Activated T-cell treated with anti-CD3 and anti-CD28 coated beads, Interleukin-2, amount 50 U/mL, for 24 hours (primary cell): ENCODE measurements at regions not wholly inside any gene's neighbourhood (a gene's known extent, or its start where the extent isn't known, plus 50 kb on each side); places are given as distances from the start of the nearest gene placed in this dataset.
"Not testable (repeated sequence)": the region's sequence is repeated elsewhere in the genome, so short reads cannot be mapped to it uniquely, and the experiment has no call there.

Source experiments
- DNase-seq: peaks from one replicate; pipeline ENCODE4 v3.0.0-alpha.2; 2020
- H3K27ac Mint-ChIP-seq: 2 replicates; pipeline ENCODE4 v1.8.0; 2020; ENCODE audit warnings: mild to moderate bottlenecking, mixed read lengths
- H3K27me3 Mint-ChIP-seq: 2 replicates; pipeline ENCODE4 v1.8.0; 2020; ENCODE audit warnings: mixed read lengths
- H3K36me3 Mint-ChIP-seq: 2 replicates; pipeline ENCODE4 v1.8.0; 2020; ENCODE audit warnings: low read depth, mixed read lengths
- H3K4me1 Mint-ChIP-seq: 2 replicates; pipeline ENCODE4 v1.8.0; 2020; ENCODE audit warnings: low read depth, mixed read lengths
- H3K4me3 Mint-ChIP-seq: 2 replicates; pipeline ENCODE4 v1.8.0; 2020; ENCODE audit warnings: mild to moderate bottlenecking, moderate library complexity, mixed read lengths
- H3K9me3 Mint-ChIP-seq: 2 replicates; pipeline ENCODE4 v1.8.0; 2020; ENCODE audit warnings: mixed read lengths

DNA sequence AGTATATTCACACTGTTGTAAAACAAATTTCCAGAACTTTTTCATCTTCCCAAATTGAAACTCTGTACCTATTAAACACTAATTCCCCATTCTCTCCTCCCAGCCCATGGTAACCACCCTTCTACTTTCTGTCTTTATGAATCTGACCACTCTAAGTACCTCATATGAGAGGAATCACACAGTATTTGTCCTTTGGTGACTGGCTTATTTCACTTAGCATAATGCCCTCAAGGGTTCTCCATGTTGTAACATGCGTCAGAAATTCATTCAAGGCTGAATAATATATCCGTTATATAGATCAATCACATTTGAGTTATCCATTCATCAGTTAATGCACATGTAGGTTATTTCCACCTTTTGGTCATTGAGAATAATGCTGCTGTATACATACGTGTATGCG is 162.2 kb downstream of the GOSR1 start:
- DNase-seq, H3K4me3 Mint-ChIP-seq, H3K4me1 Mint-ChIP-seq, H3K9me3 Mint-ChIP-seq, H3K36me3 Mint-ChIP-seq, H3K27me3 Mint-ChIP-seq, H3K27ac Mint-ChIP-seq: not testable (repeated sequence)

DNA sequence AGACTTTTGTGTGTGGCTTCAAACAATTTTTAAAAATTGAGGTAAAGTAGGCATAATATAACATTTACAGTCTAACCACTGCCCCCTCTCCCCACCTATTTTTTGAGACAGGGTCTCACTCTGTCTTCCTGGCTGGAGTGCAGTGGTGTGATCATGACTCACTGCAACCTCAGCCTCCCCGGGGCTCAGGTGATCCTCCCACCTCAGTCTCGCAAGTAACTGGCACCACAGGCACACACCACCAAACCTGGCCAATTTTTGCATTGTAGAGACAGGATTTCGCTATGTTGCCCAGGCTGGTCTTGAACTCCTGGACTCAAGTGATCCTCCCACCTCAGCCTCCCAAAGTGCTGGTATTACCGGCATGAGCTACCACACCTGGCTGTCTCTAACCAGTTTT is 161.8 kb downstream of the GOSR1 start:
- not testable (repeated sequence) for H3K4me3 Mint-ChIP-seq, H3K4me1 Mint-ChIP-seq, H3K36me3 Mint-ChIP-seq, H3K27me3 Mint-ChIP-seq, H3K27ac Mint-ChIP-seq, DNase-seq, H3K9me3 Mint-ChIP-seq

- DNase-seq, H3K36me3 Mint-ChIP-seq, H3K27ac Mint-ChIP-seq, H3K4me3 Mint-ChIP-seq, H3K4me1 Mint-ChIP-seq, H3K9me3 Mint-ChIP-seq, H3K27me3 Mint-ChIP-seq: not testable (repeated sequence)
Observed at GRCh38 chr17:30631651-30632050, 154.4 kb downstream of the GOSR1 start.

DNA sequence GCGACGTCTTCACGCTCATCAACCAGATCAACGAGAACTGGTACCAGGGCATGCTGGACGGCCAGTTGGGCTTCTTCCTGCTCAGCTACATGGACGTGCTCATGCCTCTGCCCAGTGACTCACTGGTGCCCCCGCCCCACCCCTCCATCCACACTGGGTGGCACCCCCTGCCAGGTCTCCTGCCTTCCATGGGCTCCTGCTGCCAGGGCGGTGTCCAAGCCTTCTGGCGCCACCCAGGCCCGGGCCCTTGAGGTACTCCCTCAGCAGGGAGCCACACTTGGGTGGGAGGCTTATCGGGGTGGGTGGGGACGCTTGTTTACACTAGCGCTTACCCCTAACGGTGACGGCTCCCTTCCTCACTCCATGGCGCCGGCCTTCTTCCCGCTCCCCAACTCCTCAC is 148.2 kb downstream of the GOSR1 start:
- not testable (repeated sequence) for H3K9me3 Mint-ChIP-seq, H3K36me3 Mint-ChIP-seq, H3K4me3 Mint-ChIP-seq, H3K27ac Mint-ChIP-seq, DNase-seq, H3K27me3 Mint-ChIP-seq, H3K4me1 Mint-ChIP-seq

DNA sequence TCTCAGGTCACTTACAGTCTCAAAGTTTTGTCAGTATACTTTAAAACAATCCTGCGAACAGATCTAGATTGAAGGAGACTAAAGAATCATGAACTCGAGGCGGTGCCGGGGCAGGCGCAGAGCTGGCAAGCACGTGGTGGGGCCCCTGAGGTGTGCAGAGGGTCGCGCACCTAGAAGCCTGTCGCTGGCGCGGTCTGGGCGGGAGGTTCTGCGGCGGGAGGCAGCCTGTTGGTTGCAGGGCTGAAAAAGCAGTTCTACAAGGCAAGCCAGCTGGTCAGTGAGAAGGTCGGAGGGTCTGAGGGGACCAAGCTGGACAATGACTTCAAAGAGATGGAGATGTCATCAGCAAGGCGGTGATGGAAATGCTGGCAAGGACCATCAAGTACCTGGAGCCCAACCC is 147.0 kb downstream of the GOSR1 start:
- H3K4me1 Mint-ChIP-seq, DNase-seq, H3K4me3 Mint-ChIP-seq, H3K27ac Mint-ChIP-seq, H3K9me3 Mint-ChIP-seq, H3K27me3 Mint-ChIP-seq, H3K36me3 Mint-ChIP-seq: not testable (repeated sequence)

- not testable (repeated sequence) for H3K27me3 Mint-ChIP-seq, H3K27ac Mint-ChIP-seq, DNase-seq, H3K9me3 Mint-ChIP-seq, H3K4me3 Mint-ChIP-seq, H3K36me3 Mint-ChIP-seq, H3K4me1 Mint-ChIP-seq
Observed at GRCh38 chr17:30609682-30610081, 132.5 kb downstream of the GOSR1 start.

DNA sequence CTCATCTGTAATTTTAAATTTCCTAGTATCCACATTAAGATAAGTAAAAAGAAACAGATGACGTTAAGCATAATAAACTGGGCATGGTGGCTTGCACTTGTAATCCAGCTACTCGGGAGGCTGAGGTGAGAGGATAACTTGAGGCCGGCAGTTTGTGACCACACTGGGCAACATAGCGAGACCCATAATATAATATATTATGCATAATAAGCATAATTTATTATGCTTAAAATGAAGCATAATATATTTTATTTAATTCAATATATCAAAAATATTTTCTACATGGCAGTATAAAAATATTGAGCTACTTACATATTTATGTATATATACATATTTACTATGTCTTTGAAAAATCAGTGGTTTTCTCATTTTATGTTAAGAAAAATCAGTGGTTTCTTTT is 128.3 kb downstream of the GOSR1 start:
- H3K4me3 Mint-ChIP-seq: no peak overlapping the region
- DNase-seq: no peak
- no peak overlapping the region for H3K27ac Mint-ChIP-seq
- peaks cover 6% of the 10 kb centered on the region for H3K36me3 Mint-ChIP-seq
- H3K4me1 Mint-ChIP-seq: peaks cover 20% of the 10 kb centered on the region
- H3K27me3 Mint-ChIP-seq: peaks cover 2% of the 10 kb centered on the region
- no peaks in the 10 kb centered on the region for H3K9me3 Mint-ChIP-seq

- H3K4me3 Mint-ChIP-seq: no peak overlapping the region
- H3K36me3 Mint-ChIP-seq: peaks cover 6% of the 10 kb centered on the region
- peaks cover 2% of the 10 kb centered on the region for H3K27me3 Mint-ChIP-seq
- H3K27ac Mint-ChIP-seq: no peak overlapping the region
- H3K4me1 Mint-ChIP-seq: peaks cover 20% of the 10 kb centered on the region
- no peaks in the 10 kb centered on the region for H3K9me3 Mint-ChIP-seq
- no peak for DNase-seq
Observed at GRCh38 chr17:30605027-30605426, 127.8 kb downstream of the GOSR1 start.

DNA sequence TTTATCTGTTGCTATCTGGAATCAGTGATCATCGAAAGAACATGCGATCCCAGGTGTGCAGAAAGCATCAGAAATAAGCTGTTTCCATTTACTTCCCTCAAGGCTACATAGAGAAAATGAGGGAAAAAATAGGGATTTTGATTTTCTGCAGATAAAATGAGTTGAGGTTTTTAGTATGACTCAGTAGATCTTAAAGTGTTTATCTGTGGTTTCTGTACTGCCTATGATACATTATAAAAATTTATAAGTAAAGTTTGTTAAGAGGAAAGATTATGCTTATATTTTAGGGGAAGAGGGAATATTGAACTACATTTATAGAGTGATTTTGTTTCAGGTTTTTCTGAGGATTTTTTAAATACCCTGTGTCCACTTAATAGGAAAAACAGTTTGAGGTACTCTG is 125.2 kb downstream of the GOSR1 start:
- H3K4me1 Mint-ChIP-seq: peaks cover 23% of the 10 kb centered on the region
- H3K36me3 Mint-ChIP-seq, DNase-seq, H3K4me3 Mint-ChIP-seq, H3K27me3 Mint-ChIP-seq, H3K9me3 Mint-ChIP-seq, H3K27ac Mint-ChIP-seq: not testable (repeated sequence)

- DNase-seq, H3K27ac Mint-ChIP-seq, H3K36me3 Mint-ChIP-seq, H3K9me3 Mint-ChIP-seq, H3K27me3 Mint-ChIP-seq: not testable (repeated sequence)
- Mint-ChIP-seq H3K4me1 (peaks cover 23% of the 10 kb centered on the region), H3K4me3 (peak overlapping the region; percentile 66)
Observed at GRCh38 chr17:30601984-30602383, 124.8 kb downstream of the GOSR1 start.

GRCh38 chr17:30600830-30601494 is 123.8 kb downstream of the GOSR1 start:
- peaks cover 6% of the 10 kb centered on the region for H3K36me3 Mint-ChIP-seq
- peak overlapping the region; percentile 94 for H3K4me3 Mint-ChIP-seq
- peaks cover 23% of the 10 kb centered on the region for H3K4me1 Mint-ChIP-seq
- H3K9me3 Mint-ChIP-seq: no peaks in the 10 kb centered on the region
- DNase-seq: peak; percentile 54
- H3K27me3 Mint-ChIP-seq: peaks cover 2% of the 10 kb centered on the region
- peak overlapping the region; percentile 88 for H3K27ac Mint-ChIP-seq

GRCh38 chr17:30600060-30600829 is 123.0 kb downstream of the GOSR1 start:
- H3K27me3 Mint-ChIP-seq: peaks cover 2% of the 10 kb centered on the region
- no peak overlapping the region for H3K27ac Mint-ChIP-seq
- peak; percentile 82 for DNase-seq
- peak overlapping the region; percentile 94 for H3K4me3 Mint-ChIP-seq
- H3K36me3 Mint-ChIP-seq: peaks cover 6% of the 10 kb centered on the region
- no peaks in the 10 kb centered on the region for H3K9me3 Mint-ChIP-seq
- peaks cover 23% of the 10 kb centered on the region for H3K4me1 Mint-ChIP-seq

DNA sequence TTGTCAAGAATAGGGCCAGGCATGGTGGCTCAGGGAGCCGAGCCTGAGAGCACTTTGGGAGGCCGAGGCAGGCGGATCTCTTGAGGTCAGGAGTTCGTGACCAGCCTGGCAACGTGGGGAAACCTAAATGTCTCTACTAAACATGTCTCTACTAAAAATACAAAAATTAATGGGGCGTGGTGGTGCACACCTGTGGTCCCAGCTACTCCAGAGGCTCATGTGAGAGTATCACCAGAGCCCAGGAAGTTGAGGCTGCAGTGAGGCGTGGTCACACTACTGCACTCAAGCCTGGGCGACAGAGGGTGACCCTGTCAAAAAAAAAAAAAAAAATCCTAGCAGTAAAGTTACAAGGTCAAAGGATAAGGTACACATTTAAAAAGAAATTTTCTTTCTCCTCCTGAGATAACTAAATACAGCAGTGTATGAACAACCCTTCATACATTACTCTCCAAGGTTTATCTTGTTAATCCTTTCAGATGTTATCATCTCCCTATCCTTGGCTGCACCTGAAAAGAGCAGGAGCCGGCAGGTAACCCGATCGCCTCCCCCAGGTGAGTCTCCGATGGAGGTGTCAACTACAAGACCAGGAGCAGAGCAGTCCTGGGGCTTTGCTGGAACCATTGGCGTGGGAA is 122.3 kb downstream of the GOSR1 start:
- peaks cover 6% of the 10 kb centered on the region for H3K36me3 Mint-ChIP-seq
- no peak for DNase-seq
- H3K9me3 Mint-ChIP-seq: no peaks in the 10 kb centered on the region
- H3K27me3 Mint-ChIP-seq: peaks cover 2% of the 10 kb centered on the region
- no peak overlapping the region for H3K27ac Mint-ChIP-seq
- peaks cover 21% of the 10 kb centered on the region for H3K4me1 Mint-ChIP-seq
- H3K4me3 Mint-ChIP-seq: peak overlapping the region; percentile 94

DNA sequence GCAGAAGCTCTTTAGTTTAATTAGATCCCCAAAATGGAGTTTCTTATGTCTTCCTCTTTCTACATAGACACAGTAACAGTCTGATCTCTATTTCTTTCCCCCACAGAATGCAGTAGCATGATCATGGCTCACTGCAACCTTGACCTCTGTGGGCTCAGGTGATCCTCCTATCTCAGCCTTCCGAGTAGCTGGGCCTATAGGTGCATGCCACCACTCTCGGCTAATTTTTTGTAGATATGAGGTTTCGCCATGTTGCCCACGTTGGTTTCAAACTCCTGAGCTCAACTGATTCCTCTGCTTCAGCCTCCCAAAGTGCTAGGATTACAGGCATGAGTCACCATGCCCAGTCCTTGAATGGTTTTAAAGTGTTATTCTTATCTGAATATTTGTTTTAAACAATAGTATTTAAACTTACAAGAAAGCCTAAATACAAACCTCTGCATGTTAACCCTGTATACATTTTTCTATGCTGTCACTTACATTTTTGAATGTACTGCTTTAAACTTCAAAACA is 120.6 kb downstream of the GOSR1 start:
- H3K36me3 Mint-ChIP-seq: peaks cover 6% of the 10 kb centered on the region
- H3K27me3 Mint-ChIP-seq: no peaks in the 10 kb centered on the region
- peaks cover 19% of the 10 kb centered on the region for H3K4me1 Mint-ChIP-seq
- H3K27ac Mint-ChIP-seq: no peak overlapping the region
- no peak overlapping the region for H3K4me3 Mint-ChIP-seq
- no peaks in the 10 kb centered on the region for H3K9me3 Mint-ChIP-seq
- DNase-seq: no peak
